Panc1 (cell line): ENCODE measurements at regions not wholly inside any gene's neighbourhood (a gene's known extent, or its start where the extent isn't known, plus 50 kb on each side); places are given as distances from the start of the nearest gene placed in this dataset.
A peak's percentile ranks its signal among the peaks of the same experiment; 100 is the strongest.

Source experiments
- ATAC-seq: fragments of 200-7000 bp; cut with Tn5 transposase; 2 replicates; pipeline ENCODE4 v1.9.1; 2020; ENCODE audit warnings: mild to moderate bottlenecking, moderate library complexity
- BruUV-seq: library from RNA; stranded (reverse); fragments of 400-500 nt; replicated peaks from 2 replicates; lab custom pipeline; 2021; lab: Mats Ljungman, UMichigan
- CTCF ChIA-PET: fragments of 300-600 bp; sonication (Branson Sonifier 250); formaldehyde crosslinking; loops from one replicate; lab custom pipeline; 2022; ENCODE audit warnings: antibody characterized with exemption; lab: Charles Lee
- POLR2A ChIA-PET: fragments of 300-600 bp; sonication (Branson Sonifier 250); formaldehyde crosslinking; loops from one replicate; lab custom pipeline; 2022; ENCODE audit warnings: antibody characterized with exemption; lab: Charles Lee
- DNase-seq: peaks from one replicate; pipeline ENCODE4 v3.0.0-alpha.2; 2010; ENCODE audit warnings: low read depth, low spot score
- H3K27ac ChIP-seq: 2 replicates; pipeline ENCODE4 v1.5.1; 2011; ENCODE audit warnings: mild to moderate bottlenecking, low read length, inconsistent platforms
- H3K27me3 ChIP-seq: fragments of 200-500 bp; sonication (Bioruptor generic); 2 replicates; pipeline ENCODE4 v1.6.0; 2014; ENCODE audit warnings: low read length, inconsistent platforms; ENCODE audit not compliant: control insufficient read depth, insufficient read depth
- H3K36me3 ChIP-seq: fragments of 200-500 bp; sonication (Bioruptor generic); 2 replicates; pipeline ENCODE4 v1.5.1; 2014; ENCODE audit warnings: inconsistent platforms, mild to moderate bottlenecking, low read length, moderate library complexity; ENCODE audit not compliant: control insufficient read depth, insufficient read depth
- H3K4me1 ChIP-seq: 2 replicates; pipeline ENCODE4 v1.5.1; 2011; ENCODE audit warnings: inconsistent platforms, mild to moderate bottlenecking, low read length, moderate library complexity; ENCODE audit not compliant: control insufficient read depth, insufficient read depth
- H3K4me3 ChIP-seq, 2 experiments: 2 replicates each; pipeline ENCODE4 v1.5.1; 2011 to 2012; ENCODE audit warnings: low read depth in 2 of 2, low read length in 2 of 2, mild to moderate bottlenecking in 2 of 2, inconsistent platforms in 1 of 2, moderate library complexity in 1 of 2
- H3K9me3 ChIP-seq: fragments of 200-500 bp; sonication (Bioruptor generic); 2 replicates; pipeline ENCODE4 v1.5.1; 2014; ENCODE audit warnings: low read depth, mild to moderate bottlenecking, inconsistent platforms, low read length, moderate library complexity; ENCODE audit not compliant: control insufficient read depth, insufficient read depth
- CTCF ChIP-seq: fragments of 450-650 bp; IDR thresholded peaks from 2 replicates; pipeline ENCODE4 v1.5.1; 2017; ENCODE audit warnings: mild to moderate bottlenecking
- POLR2AphosphoS5 ChIP-seq: IDR thresholded peaks from 2 replicates; pipeline ENCODE4 v1.6.1; 2012; ENCODE audit warnings: mild to moderate bottlenecking, low read depth, low read length, moderate library complexity
- SIN3A ChIP-seq: IDR thresholded peaks from 2 replicates; pipeline ENCODE4 v1.6.1; 2012; ENCODE audit warnings: low read depth, mild to moderate bottlenecking, low read length, moderate library complexity, borderline replicate concordance; ENCODE audit not compliant: insufficient read depth
- TCF7L2 ChIP-seq: IDR thresholded peaks from 2 replicates; pipeline ENCODE4 v1.6.1; 2011; ENCODE audit warnings: mild to moderate bottlenecking, low read depth, low read length, inconsistent platforms
- in situ Hi-C: cut with HindIII; loops from 2 replicates; pipeline ENCODE4 v1.10.0; 2016; ENCODE audit warnings: low sequenced_read_pairs, low pct_unique_long_range_greater_than_20kb
- intact Hi-C: fragments of 100-400 bp; cut with micrococcal nuclease; formaldehyde crosslinking; loops from one replicate; pipeline ENCODE4 v1.10.0; 2022; ENCODE audit not compliant: unreplicated experiment
- TF ChIP-seq, protein P1 (sequence below), 2 experiments: IDR thresholded peaks; 2 replicates each; pipeline ENCODE4 v1.6.1; 2011 to 2012; ENCODE audit warnings: low read depth in 2 of 2, control low read depth in 1 of 2, low read length in 1 of 2, mild to moderate bottlenecking in 1 of 2, moderate library complexity in 1 of 2; ENCODE audit not compliant: insufficient read depth in 1 of 2

GRCh38 chr13:111602874-111603273, 282.4 kb downstream of the TEX29 start:
- ATAC-seq (no peak), DNase-seq (no peak)
- no TSS peak for BruUV-seq
- in situ Hi-C loops: no loop called here
- POLR2A ChIA-PET: no interaction called here
- no peak overlapping the region for H3K4me3 ChIP-seq
- no peak for TF ChIP-seq CTCF
- TF ChIP-seq POLR2AphosphoS5: no peak
- no peak overlapping the region for H3K27ac ChIP-seq
- H3K9me3 ChIP-seq: no peaks in the 10 kb centered on the region
- no peaks in the 10 kb centered on the region for H3K4me1 ChIP-seq
- intact Hi-C loops: no loop called here
- H3K27me3 ChIP-seq: no peaks in the 10 kb centered on the region
- CTCF ChIA-PET: no interaction called here
- no peaks in the 10 kb centered on the region for H3K36me3 ChIP-seq

DNA sequence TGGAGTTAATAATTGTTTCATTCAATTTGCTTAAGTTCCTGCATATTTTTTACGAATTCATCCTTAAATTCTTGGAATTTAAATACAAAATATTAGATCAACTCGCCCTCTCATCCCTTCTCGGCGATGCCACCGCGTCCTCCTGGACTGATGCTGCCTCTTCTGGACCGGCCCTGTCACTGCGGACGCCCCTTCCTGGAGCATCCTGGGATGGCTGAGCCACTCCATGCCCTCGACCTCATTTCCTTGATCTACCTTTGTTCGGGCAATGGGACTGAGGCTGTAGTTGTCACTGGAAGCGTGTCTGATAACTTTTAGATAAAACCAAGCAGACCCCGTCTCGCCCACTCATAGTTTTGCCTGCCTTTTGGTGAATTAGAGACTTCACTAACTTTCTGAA, 283.7 kb downstream of the TEX29 start:
- Histone ChIP-seq H3K9me3 (no peaks in the 10 kb centered on the region), H3K27ac (no peak overlapping the region), H3K36me3 (no peaks in the 10 kb centered on the region), H3K4me3 (no peak overlapping the region), H3K4me1 (no peaks in the 10 kb centered on the region), H3K27me3 (no peaks in the 10 kb centered on the region; the same call in 1 of the 2 replicates)
- intact Hi-C loops: no loop called here
- ATAC-seq (no peak), DNase-seq (no peak)
- in situ Hi-C loops: no loop called here
- no TSS peak for BruUV-seq
- TF ChIP-seq SIN3A (no peak), CTCF (peak; percentile 15; the same call in 1 of the 2 replicates)
- ChIA-PET POLR2A (no interaction called here), CTCF (no interaction called here)

DNA sequence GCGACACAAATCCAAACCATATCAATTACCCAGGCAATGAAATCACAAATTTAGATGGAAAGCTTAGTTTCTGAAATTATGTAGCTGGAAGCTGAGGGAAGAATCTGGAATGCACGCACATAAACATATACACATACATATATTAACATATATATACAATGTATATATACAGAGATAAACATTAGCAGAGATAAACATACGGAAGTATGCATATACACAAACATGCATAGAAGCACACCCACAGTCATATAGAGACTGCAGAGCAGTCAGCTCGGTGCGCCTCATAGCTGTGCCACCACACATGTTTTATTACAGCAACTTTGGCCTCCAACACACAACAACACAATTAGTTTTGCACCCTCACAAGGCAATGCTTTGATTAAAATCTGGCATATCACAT, 288.1 kb downstream of the TEX29 start:
- intact Hi-C loops: no loop called here
- Histone ChIP-seq H3K4me1 (no peaks in the 10 kb centered on the region), H3K27ac (no peak overlapping the region), H3K9me3 (no peaks in the 10 kb centered on the region), H3K36me3 (no peaks in the 10 kb centered on the region), H3K4me3 (no peak overlapping the region), H3K27me3 (no peaks in the 10 kb centered on the region; the same call in 1 of the 2 replicates)
- CTCF ChIA-PET: no interaction called here
- ATAC-seq (no peak), DNase-seq (no peak)
- POLR2A ChIA-PET: no interaction called here
- in situ Hi-C loops: no loop called here
- TF ChIP-seq CTCF (no peak), TCF7L2 (no peak), SIN3A (no peak), POLR2AphosphoS5 (no peak)
- TF ChIP-seq, protein P1, sequence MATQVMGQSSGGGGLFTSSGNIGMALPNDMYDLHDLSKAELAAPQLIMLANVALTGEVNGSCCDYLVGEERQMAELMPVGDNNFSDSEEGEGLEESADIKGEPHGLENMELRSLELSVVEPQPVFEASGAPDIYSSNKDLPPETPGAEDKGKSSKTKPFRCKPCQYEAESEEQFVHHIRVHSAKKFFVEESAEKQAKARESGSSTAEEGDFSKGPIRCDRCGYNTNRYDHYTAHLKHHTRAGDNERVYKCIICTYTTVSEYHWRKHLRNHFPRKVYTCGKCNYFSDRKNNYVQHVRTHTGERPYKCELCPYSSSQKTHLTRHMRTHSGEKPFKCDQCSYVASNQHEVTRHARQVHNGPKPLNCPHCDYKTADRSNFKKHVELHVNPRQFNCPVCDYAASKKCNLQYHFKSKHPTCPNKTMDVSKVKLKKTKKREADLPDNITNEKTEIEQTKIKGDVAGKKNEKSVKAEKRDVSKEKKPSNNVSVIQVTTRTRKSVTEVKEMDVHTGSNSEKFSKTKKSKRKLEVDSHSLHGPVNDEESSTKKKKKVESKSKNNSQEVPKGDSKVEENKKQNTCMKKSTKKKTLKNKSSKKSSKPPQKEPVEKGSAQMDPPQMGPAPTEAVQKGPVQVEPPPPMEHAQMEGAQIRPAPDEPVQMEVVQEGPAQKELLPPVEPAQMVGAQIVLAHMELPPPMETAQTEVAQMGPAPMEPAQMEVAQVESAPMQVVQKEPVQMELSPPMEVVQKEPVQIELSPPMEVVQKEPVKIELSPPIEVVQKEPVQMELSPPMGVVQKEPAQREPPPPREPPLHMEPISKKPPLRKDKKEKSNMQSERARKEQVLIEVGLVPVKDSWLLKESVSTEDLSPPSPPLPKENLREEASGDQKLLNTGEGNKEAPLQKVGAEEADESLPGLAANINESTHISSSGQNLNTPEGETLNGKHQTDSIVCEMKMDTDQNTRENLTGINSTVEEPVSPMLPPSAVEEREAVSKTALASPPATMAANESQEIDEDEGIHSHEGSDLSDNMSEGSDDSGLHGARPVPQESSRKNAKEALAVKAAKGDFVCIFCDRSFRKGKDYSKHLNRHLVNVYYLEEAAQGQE (IDR thresholded peaks at IDR 0.05; ENCODE audit: insufficient read depth in 1 of 2, low read depth in 2 of 2, low read length in 1 of 2): no peak
- BruUV-seq: no TSS peak
